Osteoblast (primary cell): ENCODE measurements at regions not wholly inside any gene's neighbourhood (a gene's known extent, or its start where the extent isn't known, plus 50 kb on each side); places are given as distances from the start of the nearest gene placed in this dataset.

Source experiments
- DNase-seq: peaks from one replicate; pipeline ENCODE4 v3.0.0; 2011; ENCODE audit warnings: low spot score, mixed read lengths; ENCODE audit not compliant: insufficient read length; ENCODE audit errors: missing footprints
- H2AFZ ChIP-seq: 2 replicates; pipeline ENCODE4 v1.6.0; 2011; ENCODE audit warnings: mild to moderate bottlenecking, low read length
- H3K27ac ChIP-seq: 2 replicates; pipeline ENCODE4 v1.5.1; 2011; ENCODE audit warnings: mild to moderate bottlenecking, low read depth, low read length, moderate library complexity
- H3K27me3 ChIP-seq: 2 replicates; pipeline ENCODE4 v1.6.0; 2012; ENCODE audit warnings: mild to moderate bottlenecking, control low read depth, inconsistent platforms, low read length, moderate library complexity; ENCODE audit not compliant: insufficient read depth
- H3K36me3 ChIP-seq: 2 replicates; pipeline ENCODE4 v1.5.1; 2011; ENCODE audit warnings: mild to moderate bottlenecking, low read length, control low read depth, moderate library complexity; ENCODE audit not compliant: insufficient read depth
- H3K4me1 ChIP-seq: 2 replicates; pipeline ENCODE4 v1.5.1; 2011; ENCODE audit warnings: mild to moderate bottlenecking, low read length, control low read depth, moderate library complexity; ENCODE audit not compliant: insufficient read depth
- H3K4me2 ChIP-seq: 2 replicates; pipeline ENCODE4 v1.6.0; 2011; ENCODE audit warnings: mild to moderate bottlenecking, low read length; ENCODE audit not compliant: insufficient read depth
- H3K4me3 ChIP-seq: fragments of 200-600 bp; sonication (generic); 3 replicates; pipeline ENCODE4 v1.5.1; 2012; ENCODE audit warnings: mild to moderate bottlenecking, low read length, inconsistent platforms; ENCODE audit not compliant: insufficient read depth
- H3K79me2 ChIP-seq: 2 replicates; pipeline ENCODE4 v1.6.0; 2012; ENCODE audit warnings: mild to moderate bottlenecking, low read length, control low read depth, inconsistent platforms; ENCODE audit not compliant: insufficient read depth
- H3K9me3 ChIP-seq: 2 replicates; pipeline ENCODE4 v1.5.1; 2011; ENCODE audit warnings: low read depth, low read length, control low read depth
- H4K20me1 ChIP-seq: 2 replicates; pipeline ENCODE4 v1.6.0; 2012; ENCODE audit warnings: mild to moderate bottlenecking, low read length, control low read depth; ENCODE audit not compliant: insufficient read depth
- CTCF ChIP-seq: IDR thresholded peaks from 2 replicates; pipeline ENCODE4 v1.5.1; 2011; ENCODE audit warnings: mild to moderate bottlenecking, low read depth, low read length, moderate library complexity; ENCODE audit errors: extremely low read depth

- Histone ChIP-seq H3K27ac (no peak overlapping the region), H3K9me3 (peaks cover 6% of the 10 kb centered on the region), H3K27me3 (no peaks in the 10 kb centered on the region), H4K20me1 (no peaks in the 10 kb centered on the region), H3K4me2 (no peak overlapping the region), H2AFZ (no peak overlapping the region), H3K79me2 (no peaks in the 10 kb centered on the region), H3K36me3 (no peaks in the 10 kb centered on the region), H3K4me1 (no peaks in the 10 kb centered on the region), H3K4me3 (no peak overlapping the region)
- no peak for DNase-seq
- no peak for TF ChIP-seq CTCF
These were observed 904.6 kb upstream of the SORCS1 start for GRCh38 chr10:108069096-108069495.

- no peak overlapping the region for H3K27ac ChIP-seq
- DNase-seq = no peak
- no peak overlapping the region for H3K4me3 ChIP-seq
These were observed 900.3 kb upstream of the SORCS1 start for GRCh38 chr10:108064746-108065260.

GRCh38 chr10:108060246-108060645 lies 895.7 kb upstream of the SORCS1 start:
- H3K36me3 ChIP-seq = no peaks in the 10 kb centered on the region
- no peak overlapping the region for H2AFZ ChIP-seq
- no peaks in the 10 kb centered on the region for H3K4me1 ChIP-seq
- no peaks in the 10 kb centered on the region for H4K20me1 ChIP-seq
- no peaks in the 10 kb centered on the region for H3K79me2 ChIP-seq
- H3K9me3 ChIP-seq = no peaks in the 10 kb centered on the region
- H3K27me3 ChIP-seq = no peaks in the 10 kb centered on the region
- DNase-seq = no peak
- H3K4me2 ChIP-seq = no peak overlapping the region
- no peak overlapping the region for H3K27ac ChIP-seq
- H3K4me3 ChIP-seq = no peak overlapping the region
- TF ChIP-seq CTCF = no peak

More at GRCh38 chr10:108064746-108065260, 900.3 kb upstream of the SORCS1 start:
- no peaks in the 10 kb centered on the region for H4K20me1 ChIP-seq
- H3K79me2 ChIP-seq = no peaks in the 10 kb centered on the region
- H3K27me3 ChIP-seq = no peaks in the 10 kb centered on the region
- TF ChIP-seq CTCF = no peak
- H3K4me1 ChIP-seq = no peaks in the 10 kb centered on the region
- H3K9me3 ChIP-seq = peaks cover 3% of the 10 kb centered on the region
- H3K4me2 ChIP-seq = no peak overlapping the region
- no peak overlapping the region for H2AFZ ChIP-seq
- no peaks in the 10 kb centered on the region for H3K36me3 ChIP-seq

- Histone ChIP-seq H3K4me2 (no peak overlapping the region), H2AFZ (no peak overlapping the region), H3K27ac (no peak overlapping the region), H3K4me3 (no peak overlapping the region), H3K79me2 (no peaks in the 10 kb centered on the region), H3K27me3 (no peaks in the 10 kb centered on the region), H4K20me1 (no peaks in the 10 kb centered on the region), H3K9me3 (peaks cover 2% of the 10 kb centered on the region), H3K4me1 (no peaks in the 10 kb centered on the region), H3K36me3 (no peaks in the 10 kb centered on the region)
- DNase-seq = no peak
- TF ChIP-seq CTCF = no peak
These were observed 891.0 kb upstream of the SORCS1 start for GRCh38 chr10:108055506-108055905.
